Adrenal gland (tissue), 9 donors: ENCODE measurements at regions not wholly inside any gene's neighbourhood (a gene's known extent, or its start where the extent isn't known, plus 50 kb on each side); places are given as distances from the start of the nearest gene placed in this dataset.

ENCODE experiments used
- DNase-seq, 7 donors: peaks; one replicate each; pipeline ENCODE4 v3.0.0-alpha.2; 2019 to 2020
- H3K27ac ChIP-seq, 5 donors: fragments of 200-600 bp; sonication (generic) in 4 of 5; 1 replicate in 3 of 5; 2 replicates in 2 of 5; pipeline versions ENCODE4 v1.5.1 to v1.8.0; 2016 to 2020; ENCODE audit warnings: mild to moderate bottlenecking in 1 of 5
- H3K27me3 ChIP-seq: fragments of 200-600 bp; 2 replicates; pipeline ENCODE4 v1.8.0; 2021
- H3K36me3 ChIP-seq, 2 donors: fragments of 200-600 bp; replicated peaks in 1 of 2; 1 replicate in 1 of 2; 2 replicates in 1 of 2; pipeline versions ENCODE4 v1.5.1 to v1.8.0; 2018 to 2022
- H3K4me1 ChIP-seq, 2 donors: fragments of 200-600 bp; replicated peaks in 1 of 2; 1 replicate in 1 of 2; 2 replicates in 1 of 2; pipeline versions ENCODE4 v1.5.1 to v1.8.0; 2018 to 2021
- H3K4me3 ChIP-seq, 4 donors: fragments of 200-600 bp; sonication (generic) in 3 of 4; one replicate each; pipeline ENCODE4 v1.5.1; 2016 to 2018
- H3K9me3 ChIP-seq, 3 donors: fragments of 200-600 bp; sonication (generic) in 1 of 3; replicated peaks in 1 of 3; 1 replicate in 2 of 3; 2 replicates in 1 of 3; pipeline versions ENCODE4 v1.5.1 to v1.8.0; 2016 to 2021
- CTCF ChIP-seq, 6 experiments: fragments of 450-650 bp in 4 of 6; fragments of 200-600 bp in 2 of 6; sonication (generic) in 1 of 6; IDR thresholded peaks; 1 replicate in 5 of 6; 2 replicates in 1 of 6; pipeline versions ENCODE4 v1.5.1 to v1.8.0; 2016 to 2021; ENCODE audit warnings: antibody characterized with exemption in 6 of 6, mild to moderate bottlenecking in 2 of 6, moderate library complexity in 1 of 6
- POLR2A ChIP-seq, 2 donors: fragments of 450-650 bp; IDR thresholded peaks; one replicate each; pipeline ENCODE4 v1.6.1; 2017; ENCODE audit warnings: antibody characterized with exemption in 2 of 2, mild to moderate bottlenecking in 2 of 2, moderate library complexity in 1 of 2
- WGBS, 4 donors: extraction: QIAGEN DNeasy Blood & Tissue Kit in 2 of 4; methylation state at CpG; one replicate each; pipeline versions ENCODE4 v1.1.5 to v1.1.7; 2013 to 2017; 5-methylcytosine and 5-hydroxymethylcytosine counted together
- intact Hi-C, 2 donors: fragments of 100-400 bp; cut with DNase I; formaldehyde crosslinking; loops; one replicate each; pipeline versions ENCODE4 v1.14.1 to v1.15.0; 2022 to 2023
- donor health status: healthy with polysubstance abuse.
- donor health status: Bipolar disorder and iron deficiency.
- donor health status: DM: yes; HTN: yes; CAD: no.
- donor health status: DM: no; HTN: no; CAD: no.
- donor health status: DM: no; HTN: no; CAD: no.

DNA sequence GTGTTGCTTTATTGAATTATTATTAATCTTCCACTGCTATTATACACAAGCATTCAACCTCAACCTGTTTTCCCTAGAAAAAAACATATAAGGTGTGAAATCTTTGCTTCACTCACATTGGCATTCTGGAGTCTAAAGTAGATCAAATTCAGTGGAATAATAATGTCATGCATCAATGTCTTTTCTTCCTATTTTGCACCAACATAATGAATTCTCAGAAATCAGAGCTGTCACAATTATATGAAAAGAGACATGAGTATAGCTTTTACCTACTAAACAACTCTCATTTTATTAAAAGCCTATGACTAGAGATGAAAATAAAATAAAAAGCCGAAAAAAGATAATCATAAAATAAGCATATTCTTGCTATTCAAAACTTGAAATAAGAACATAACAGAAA lies 96.3 kb upstream of the QRFPR start:
- H3K4me3 ChIP-seq: no peak overlapping the region
- no peaks in the 10 kb centered on the region for H3K9me3 ChIP-seq
- 66 to 95% (median 78%) methylated on average over 1 of the region's 1 CpG for WGBS, 4 donors
- DNase-seq: no peak
- intact Hi-C loops: no loop called here
- H3K27me3 ChIP-seq: no peaks in the 10 kb centered on the region
- no peak overlapping the region for H3K27ac ChIP-seq
- no peaks in the 10 kb centered on the region for H3K36me3 ChIP-seq
- H3K4me1 ChIP-seq: no peaks in the 10 kb centered on the region
- no peak for TF ChIP-seq CTCF (IDR thresholded peaks at IDR 0.05)
- TF ChIP-seq POLR2A (IDR thresholded peaks at IDR 0.05): no peak

DNA sequence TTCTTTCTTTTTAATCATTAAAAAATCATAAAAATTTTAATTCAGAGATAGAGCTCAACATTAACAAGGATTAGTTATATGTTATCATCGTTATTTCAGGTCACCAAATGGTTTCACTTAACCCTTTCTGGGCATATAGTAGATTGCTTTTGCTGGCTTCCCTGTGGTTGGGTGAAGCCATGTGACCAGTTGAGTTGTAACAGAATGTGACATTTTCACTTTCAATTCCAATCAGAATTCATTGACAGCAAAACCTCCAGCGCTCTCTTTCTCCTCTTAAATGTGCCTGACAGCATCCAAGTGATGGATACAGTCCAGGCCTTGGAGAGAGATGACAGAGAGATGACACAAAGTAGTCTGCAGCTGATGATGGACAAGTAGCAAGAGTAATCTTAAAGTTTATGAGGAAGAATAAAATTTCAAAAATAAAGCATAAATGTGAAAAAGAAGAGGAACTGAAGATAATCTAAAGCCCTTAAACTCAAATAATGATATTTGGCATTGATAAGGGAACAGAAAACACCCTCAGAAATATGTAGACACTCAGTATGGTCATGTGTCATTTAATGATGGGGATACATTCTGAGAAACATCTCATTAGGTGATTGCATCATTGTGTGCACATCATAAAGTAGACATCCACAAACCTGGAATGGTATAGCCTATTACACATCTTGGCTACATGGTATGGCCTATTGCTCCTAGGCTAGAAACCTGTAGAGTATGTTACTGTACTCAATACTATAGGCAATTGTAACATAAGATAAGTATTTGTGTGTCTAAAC lies 92.3 kb upstream of the QRFPR start:
- intact Hi-C loops: no loop called here
- H3K27ac ChIP-seq: no peak overlapping the region
- H3K27me3 ChIP-seq: no peaks in the 10 kb centered on the region
- TF ChIP-seq CTCF (IDR thresholded peaks at IDR 0.05) (no peak), POLR2A (IDR thresholded peaks at IDR 0.05) (no peak)
- H3K4me1 ChIP-seq: no peaks in the 10 kb centered on the region
- no peaks in the 10 kb centered on the region for H3K9me3 ChIP-seq
- no peaks in the 10 kb centered on the region for H3K36me3 ChIP-seq
- no peak for DNase-seq
- no peak overlapping the region for H3K4me3 ChIP-seq
- 59 to 85% (median 79%) methylated on average over 2 of the region's 2 CpGs for WGBS, 4 donors

DNA sequence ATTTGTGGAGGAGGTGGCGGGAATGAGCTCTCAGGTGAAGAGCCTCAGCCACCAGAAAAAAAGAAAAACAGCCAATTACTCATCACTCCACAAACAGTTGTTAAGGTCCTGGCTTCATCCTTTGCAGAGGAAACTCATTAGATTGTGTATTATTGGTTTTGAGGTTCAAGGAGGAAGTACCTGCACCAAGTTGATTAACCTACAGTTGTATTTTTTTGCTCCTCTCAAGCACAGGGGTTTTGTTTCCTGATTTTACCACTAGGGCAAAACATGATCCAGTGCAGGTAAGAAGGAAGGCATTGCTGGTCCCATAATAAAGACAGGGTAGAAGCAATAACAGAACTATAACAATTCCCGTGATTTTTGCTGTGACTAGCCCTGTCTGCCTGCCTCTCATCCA lies 84.0 kb upstream of the QRFPR start:
- no peak for DNase-seq
- no peak overlapping the region for H3K4me3 ChIP-seq
- H3K4me1 ChIP-seq: no peaks in the 10 kb centered on the region
- intact Hi-C loops: loop anchor here in 1 of 2 donors (10.0 kb wide), 1 partner anchor 200 kb away; no protein-coding TSS in a partner anchor
- no peak for TF ChIP-seq POLR2A (IDR thresholded peaks at IDR 0.05)
- 64 to 82% (median 77%) methylated on average over 2 of the region's 2 CpGs for WGBS, 4 donors
- H3K27me3 ChIP-seq: no peaks in the 10 kb centered on the region
- H3K36me3 ChIP-seq: no peaks in the 10 kb centered on the region
- H3K9me3 ChIP-seq: no peaks in the 10 kb centered on the region
- H3K27ac ChIP-seq: no peak overlapping the region

DNA sequence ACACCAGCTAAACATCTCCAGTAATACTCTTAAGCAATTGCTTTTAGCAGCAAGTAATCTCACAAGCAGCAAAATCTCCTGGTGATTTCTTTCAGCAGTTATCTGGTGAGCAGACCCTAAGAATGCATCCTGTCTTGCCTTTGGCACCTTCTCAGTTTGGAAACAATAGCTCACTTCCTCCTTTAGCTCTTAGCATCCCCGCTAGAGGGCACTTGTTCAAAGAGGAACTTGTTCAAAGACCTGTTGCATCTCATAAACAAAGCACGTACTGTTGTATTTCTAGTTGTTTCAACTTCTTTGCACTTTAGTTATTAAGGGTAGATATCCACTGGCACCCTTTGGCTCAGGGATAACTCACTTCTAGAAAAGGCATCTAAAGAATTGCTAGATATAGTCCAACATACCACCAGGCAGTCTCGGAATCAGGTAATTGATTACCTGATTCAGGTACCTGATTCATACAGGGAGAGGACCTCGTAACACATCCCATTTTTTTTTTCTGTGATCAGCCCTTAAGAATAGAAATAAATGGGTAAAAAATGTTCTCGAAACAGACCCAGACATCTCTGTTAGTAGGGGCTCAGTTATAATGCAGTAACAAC lies 81.9 kb upstream of the QRFPR start:
- no peak overlapping the region for H3K27ac ChIP-seq
- TF ChIP-seq CTCF (IDR thresholded peaks at IDR 0.05) (peak; percentile 45 to 68 (median 59)), POLR2A (IDR thresholded peaks at IDR 0.05) (no peak)
- intact Hi-C loops: loop anchor here in 1 of 2 donors (10.0 kb wide), 1 partner anchor 202 kb away; no protein-coding TSS in a partner anchor
- no peaks in the 10 kb centered on the region for H3K9me3 ChIP-seq
- H3K36me3 ChIP-seq: no peaks in the 10 kb centered on the region
- H3K4me1 ChIP-seq: no peaks in the 10 kb centered on the region
- DNase-seq: peak; percentile 44 to 72 (median 70)
- 47 to 55% (median 50%) methylated on average over 5 of the region's 5 CpGs for WGBS, 4 donors
- no peaks in the 10 kb centered on the region for H3K27me3 ChIP-seq
- no peak overlapping the region for H3K4me3 ChIP-seq
